ENCODE measurements at regions not wholly inside any gene's neighbourhood (a gene's known extent, or its start where the extent isn't known, plus 50 kb on each side); places are given as distances from the start of the nearest gene placed in this dataset.

DNA sequence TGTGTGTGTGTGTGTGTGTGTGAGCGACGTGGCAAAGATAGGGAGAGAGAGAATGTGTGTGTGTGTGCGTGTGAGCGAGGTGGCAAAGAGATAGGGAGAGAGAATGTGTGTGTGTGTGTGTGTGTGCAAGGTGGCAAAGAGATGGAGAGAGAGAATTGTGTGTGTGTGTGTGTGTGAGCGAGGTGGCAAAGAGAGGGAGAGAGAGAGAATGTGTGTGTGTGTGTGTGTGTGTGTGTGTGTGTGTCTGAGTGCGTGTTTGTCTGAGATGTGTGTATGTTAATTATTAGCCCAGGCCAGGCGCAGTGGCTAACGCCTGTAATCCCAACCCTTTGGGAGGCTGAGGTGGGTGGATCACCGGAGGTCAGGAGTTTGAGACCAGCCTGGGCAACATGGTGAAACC, 154.6 kb upstream of the RGMA start:
- Histone ChIP-seq H3K4me3 (ENCODE audit: low read depth in 1 of 2, low read length in 2 of 2) (no peak overlapping the region), H3K79me2 (ENCODE audit: insufficient read depth, low read length) (peaks cover 42% of the 10 kb centered on the region), H3K4me2 (ENCODE audit: insufficient read depth, low read length) (no peak overlapping the region), H3K27ac (ENCODE audit: low read length) (no peak overlapping the region), H3K9me3 (ENCODE audit: insufficient read depth, low read length, severe bottlenecking) (no peaks in the 10 kb centered on the region), H3K9ac (ENCODE audit: low read depth, low read length) (no peak overlapping the region), H3K4me1 (ENCODE audit: insufficient read depth, low read length) (no peaks in the 10 kb centered on the region), H3K27me3 (ENCODE audit: insufficient read depth, low read length, poor library complexity) (no peaks in the 10 kb centered on the region), H3K36me3 (ENCODE audit: insufficient read depth, low read length) (peaks cover 3% of the 10 kb centered on the region), H4K20me1 (ENCODE audit: insufficient read depth, low read length) (no peaks in the 10 kb centered on the region), H2AFZ (ENCODE audit: low read depth, low read length) (no peak overlapping the region)
- ATAC-seq (ENCODE audit: insufficient read depth, low read depth) (no peak), DNase-seq (no peak)
- TF ChIP-seq EZH2 (IDR thresholded peaks at IDR 0.05; ENCODE audit: borderline replicate concordance, low read depth, low read length, severe bottlenecking), result no peak
- TF ChIP-seq, protein P1, sequence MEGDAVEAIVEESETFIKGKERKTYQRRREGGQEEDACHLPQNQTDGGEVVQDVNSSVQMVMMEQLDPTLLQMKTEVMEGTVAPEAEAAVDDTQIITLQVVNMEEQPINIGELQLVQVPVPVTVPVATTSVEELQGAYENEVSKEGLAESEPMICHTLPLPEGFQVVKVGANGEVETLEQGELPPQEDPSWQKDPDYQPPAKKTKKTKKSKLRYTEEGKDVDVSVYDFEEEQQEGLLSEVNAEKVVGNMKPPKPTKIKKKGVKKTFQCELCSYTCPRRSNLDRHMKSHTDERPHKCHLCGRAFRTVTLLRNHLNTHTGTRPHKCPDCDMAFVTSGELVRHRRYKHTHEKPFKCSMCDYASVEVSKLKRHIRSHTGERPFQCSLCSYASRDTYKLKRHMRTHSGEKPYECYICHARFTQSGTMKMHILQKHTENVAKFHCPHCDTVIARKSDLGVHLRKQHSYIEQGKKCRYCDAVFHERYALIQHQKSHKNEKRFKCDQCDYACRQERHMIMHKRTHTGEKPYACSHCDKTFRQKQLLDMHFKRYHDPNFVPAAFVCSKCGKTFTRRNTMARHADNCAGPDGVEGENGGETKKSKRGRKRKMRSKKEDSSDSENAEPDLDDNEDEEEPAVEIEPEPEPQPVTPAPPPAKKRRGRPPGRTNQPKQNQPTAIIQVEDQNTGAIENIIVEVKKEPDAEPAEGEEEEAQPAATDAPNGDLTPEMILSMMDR (IDR thresholded peaks at IDR 0.05; ENCODE audit: borderline replicate concordance, extremely low read depth, low read length, poor library complexity, severe bottlenecking), result no peak

DNA sequence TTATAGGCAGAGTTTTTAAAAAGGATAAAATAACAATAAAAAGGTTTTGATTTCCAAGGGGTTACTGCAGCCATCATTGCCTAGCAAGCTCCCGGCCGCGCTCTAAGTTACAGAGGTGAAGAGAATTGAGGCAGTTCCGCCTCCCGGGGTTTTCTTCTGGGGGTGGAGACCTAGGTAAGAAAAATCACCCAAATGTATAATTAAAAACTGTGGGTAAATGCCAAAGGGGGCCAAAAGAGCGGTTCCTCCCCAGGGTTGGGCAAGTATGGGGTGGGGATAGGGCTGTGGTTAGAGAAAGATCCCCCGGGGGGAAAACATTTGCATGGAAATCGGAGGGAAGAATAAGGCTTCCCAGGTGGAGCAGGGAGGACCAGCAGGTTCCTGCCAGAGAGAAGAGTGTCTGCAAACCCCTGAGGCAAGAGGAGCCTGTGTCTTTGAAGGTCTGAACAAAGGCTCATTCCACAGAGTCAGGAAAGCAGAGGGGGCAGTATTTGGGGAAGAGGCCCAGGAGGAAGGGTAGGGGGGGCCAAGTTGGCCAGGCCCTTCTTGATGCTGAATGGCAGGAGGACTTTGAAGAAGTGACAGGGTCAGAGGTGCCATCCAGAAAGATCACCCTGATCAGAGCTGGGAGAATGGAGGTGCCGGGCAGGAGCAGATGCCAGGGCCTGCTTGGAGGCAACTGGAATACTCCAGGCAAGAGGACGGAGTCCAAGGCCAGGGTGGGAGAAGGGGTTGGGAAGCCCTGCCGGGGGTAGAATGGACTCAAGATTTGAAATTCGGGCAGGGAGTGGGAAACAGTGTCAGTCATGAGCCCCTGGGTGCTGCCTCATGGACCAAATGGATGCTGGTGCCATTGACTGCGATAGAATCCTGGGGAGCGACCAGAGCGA, 152.9 kb upstream of the RGMA start:
- DNase-seq, result no peak
- no peak overlapping the region for H3K4me2 ChIP-seq (ENCODE audit: insufficient read depth, low read length)

DNA sequence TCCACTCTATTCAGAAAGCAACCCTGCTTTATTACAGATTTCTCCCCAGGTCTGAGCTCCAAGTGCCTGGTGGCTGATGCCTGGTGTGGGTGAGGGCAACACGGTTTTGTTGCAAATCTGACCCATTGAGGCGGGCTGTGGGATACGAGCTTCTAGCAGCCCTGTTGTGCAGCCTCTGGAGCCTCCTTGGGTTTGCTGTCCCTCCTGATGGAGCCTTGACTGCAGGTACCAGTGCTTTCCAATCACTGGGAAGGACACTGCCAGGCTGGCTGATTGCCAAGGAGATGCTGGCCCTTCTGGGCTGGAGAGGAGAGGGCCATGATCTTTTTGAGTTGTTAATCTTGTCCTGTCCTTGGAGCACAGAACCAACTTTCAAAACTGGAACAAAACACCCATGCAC, 151.0 kb upstream of the RGMA start:
- no peaks in the 10 kb centered on the region; the same call in 1 of the 2 replicates for H3K36me3 ChIP-seq (ENCODE audit: insufficient read depth, low read length)
- H3K4me1 ChIP-seq (ENCODE audit: insufficient read depth, low read length), result peaks cover 17% of the 10 kb centered on the region
- H3K27ac ChIP-seq (ENCODE audit: low read length), result no peak overlapping the region
- H3K4me3 ChIP-seq (ENCODE audit: low read depth in 1 of 2, low read length in 2 of 2), result no peak overlapping the region
- ATAC-seq (ENCODE audit: insufficient read depth, low read depth) (no peak), DNase-seq (no peak)
- no peaks in the 10 kb centered on the region for H4K20me1 ChIP-seq (ENCODE audit: insufficient read depth, low read length)
- H3K9ac ChIP-seq (ENCODE audit: low read depth, low read length), result no peak overlapping the region
- H3K4me2 ChIP-seq (ENCODE audit: insufficient read depth, low read length), result no peak overlapping the region
- no peaks in the 10 kb centered on the region for H3K9me3 ChIP-seq (ENCODE audit: insufficient read depth, low read length, severe bottlenecking)
- H2AFZ ChIP-seq (ENCODE audit: low read depth, low read length), result no peak overlapping the region
- no peak for TF ChIP-seq EZH2 (IDR thresholded peaks at IDR 0.05; ENCODE audit: borderline replicate concordance, low read depth, low read length, severe bottlenecking)
- TF ChIP-seq, protein P1 (IDR thresholded peaks at IDR 0.05; ENCODE audit: borderline replicate concordance, extremely low read depth, low read length, poor library complexity, severe bottlenecking), result no peak
- H3K27me3 ChIP-seq (ENCODE audit: insufficient read depth, low read length, poor library complexity), result no peaks in the 10 kb centered on the region
- H3K79me2 ChIP-seq (ENCODE audit: insufficient read depth, low read length), result peaks cover 58% of the 10 kb centered on the region

More for the DNA sequence above, 152.9 kb upstream of the RGMA start:
- Histone ChIP-seq H2AFZ (ENCODE audit: low read depth, low read length) (no peak overlapping the region), H3K4me3 (ENCODE audit: low read depth in 1 of 2, low read length in 2 of 2) (no peak overlapping the region), H3K9ac (ENCODE audit: low read depth, low read length) (no peak overlapping the region), H3K27ac (ENCODE audit: low read length) (no peak overlapping the region), H3K79me2 (ENCODE audit: insufficient read depth, low read length) (peaks cover 52% of the 10 kb centered on the region), H4K20me1 (ENCODE audit: insufficient read depth, low read length) (no peaks in the 10 kb centered on the region), H3K36me3 (ENCODE audit: insufficient read depth, low read length) (peaks cover 3% of the 10 kb centered on the region), H3K27me3 (ENCODE audit: insufficient read depth, low read length, poor library complexity) (no peaks in the 10 kb centered on the region), H3K9me3 (ENCODE audit: insufficient read depth, low read length, severe bottlenecking) (no peaks in the 10 kb centered on the region), H3K4me1 (ENCODE audit: insufficient read depth, low read length) (no peaks in the 10 kb centered on the region)
- ATAC-seq (ENCODE audit: insufficient read depth, low read depth), result no peak
- TF ChIP-seq, protein P1 (IDR thresholded peaks at IDR 0.05; ENCODE audit: borderline replicate concordance, extremely low read depth, low read length, poor library complexity, severe bottlenecking), result no peak
- no peak for TF ChIP-seq EZH2 (IDR thresholded peaks at IDR 0.05; ENCODE audit: borderline replicate concordance, low read depth, low read length, severe bottlenecking)
